ENCODE measurements at regions not wholly inside any gene's neighbourhood (a gene's known extent, or its start where the extent isn't known, plus 50 kb on each side); places are given as distances from the start of the nearest gene placed in this dataset.

DNA sequence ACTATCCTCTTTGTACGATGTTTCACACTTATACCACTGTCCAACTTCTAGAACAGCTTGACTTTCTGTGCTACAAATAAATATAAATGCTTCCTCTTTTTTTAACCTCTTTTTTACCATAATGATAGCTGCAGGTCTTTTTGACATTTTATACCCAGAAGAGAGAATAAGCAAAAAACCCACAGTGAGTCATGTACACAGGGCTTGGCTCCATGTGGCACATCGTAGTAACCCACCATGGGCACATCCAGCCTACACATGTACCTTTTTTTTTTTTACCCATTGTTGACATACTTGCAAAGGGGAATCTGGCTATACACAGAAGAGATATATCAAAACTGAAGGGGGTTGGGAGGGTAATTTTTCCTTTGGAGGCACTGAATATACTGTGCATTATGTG lies 59.5 kb upstream of the RSPO3 start:
- TF ChIP-seq, protein P1, sequence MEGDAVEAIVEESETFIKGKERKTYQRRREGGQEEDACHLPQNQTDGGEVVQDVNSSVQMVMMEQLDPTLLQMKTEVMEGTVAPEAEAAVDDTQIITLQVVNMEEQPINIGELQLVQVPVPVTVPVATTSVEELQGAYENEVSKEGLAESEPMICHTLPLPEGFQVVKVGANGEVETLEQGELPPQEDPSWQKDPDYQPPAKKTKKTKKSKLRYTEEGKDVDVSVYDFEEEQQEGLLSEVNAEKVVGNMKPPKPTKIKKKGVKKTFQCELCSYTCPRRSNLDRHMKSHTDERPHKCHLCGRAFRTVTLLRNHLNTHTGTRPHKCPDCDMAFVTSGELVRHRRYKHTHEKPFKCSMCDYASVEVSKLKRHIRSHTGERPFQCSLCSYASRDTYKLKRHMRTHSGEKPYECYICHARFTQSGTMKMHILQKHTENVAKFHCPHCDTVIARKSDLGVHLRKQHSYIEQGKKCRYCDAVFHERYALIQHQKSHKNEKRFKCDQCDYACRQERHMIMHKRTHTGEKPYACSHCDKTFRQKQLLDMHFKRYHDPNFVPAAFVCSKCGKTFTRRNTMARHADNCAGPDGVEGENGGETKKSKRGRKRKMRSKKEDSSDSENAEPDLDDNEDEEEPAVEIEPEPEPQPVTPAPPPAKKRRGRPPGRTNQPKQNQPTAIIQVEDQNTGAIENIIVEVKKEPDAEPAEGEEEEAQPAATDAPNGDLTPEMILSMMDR (IDR thresholded peaks at IDR 0.05) = no peak
- no peak for TF ChIP-seq POLR2A (IDR thresholded peaks at IDR 0.05)

Measured in body of pancreas (tissue), 4 donors.